NCI-H1048 (cell line): ENCODE measurements at regions not wholly inside any gene's neighbourhood (a gene's known extent, or its start where the extent isn't known, plus 50 kb on each side); places are given as distances from the start of the nearest gene placed in this dataset.

Experiments
- DNase-seq: peaks from one replicate; lab custom pipeline; 2025; lab: John Stamatoyannopoulos, UW

- DNase-seq, result no peak
Measured at GRCh38 chr5:87051502-87052113, 216.1 kb upstream of the RASA1 start.

GRCh38 chr5:87053146-87053545, 214.5 kb upstream of the RASA1 start:
- DNase-seq, result no peak

- no peak for DNase-seq
Measured at GRCh38 chr5:87054821-87055220, 212.9 kb upstream of the RASA1 start.

DNA sequence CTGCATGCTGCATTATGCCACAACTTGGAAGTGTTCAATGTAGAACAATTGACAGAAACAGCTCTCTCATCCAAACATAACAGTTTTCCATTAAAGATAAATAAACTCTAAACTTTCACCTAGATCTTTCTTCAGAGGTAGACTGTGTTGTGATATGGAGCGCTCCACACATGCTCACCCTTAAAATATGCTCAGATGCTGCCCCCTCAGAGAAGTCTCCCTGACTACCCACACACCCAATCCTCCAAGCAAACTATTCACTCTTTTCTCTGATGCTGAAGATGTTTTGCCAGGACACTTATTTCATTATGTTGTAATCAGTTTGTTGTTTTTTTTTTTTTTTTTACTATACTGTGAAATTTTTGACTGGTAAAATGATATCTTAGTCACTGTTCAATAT, 206.6 kb upstream of the RASA1 start:
- DNase-seq, result no peak

- no peak for DNase-seq
Measured at GRCh38 chr5:87069311-87069710, 198.4 kb upstream of the RASA1 start.

- DNase-seq, result no peak
Measured at GRCh38 chr5:87069974-87070608, 197.6 kb upstream of the RASA1 start.

GRCh38 chr5:87074072-87074471, 193.6 kb upstream of the RASA1 start:
- no peak for DNase-seq

GRCh38 chr5:87074934-87075541, 192.6 kb upstream of the RASA1 start:
- no peak for DNase-seq

GRCh38 chr5:87076411-87076810, 191.3 kb upstream of the RASA1 start:
- no peak for DNase-seq

DNA sequence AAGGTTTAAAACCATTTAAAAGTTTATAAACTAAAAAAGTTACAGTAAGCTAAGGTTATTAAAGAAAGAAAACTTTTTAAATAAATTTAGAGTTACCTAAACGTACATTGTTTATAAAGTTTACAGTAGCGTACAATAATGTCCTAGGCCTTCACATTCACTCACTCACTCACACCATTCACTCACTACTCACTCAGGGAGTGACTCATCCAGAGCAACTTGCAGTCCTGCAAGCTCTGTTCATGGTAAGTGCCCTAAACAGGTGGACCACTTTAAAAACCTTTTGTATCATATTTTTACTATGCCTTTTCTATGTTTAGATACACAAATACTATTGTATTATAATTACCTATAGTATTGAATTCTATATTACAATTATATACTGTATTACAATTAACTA, 190.8 kb upstream of the RASA1 start:
- no peak for DNase-seq

DNA sequence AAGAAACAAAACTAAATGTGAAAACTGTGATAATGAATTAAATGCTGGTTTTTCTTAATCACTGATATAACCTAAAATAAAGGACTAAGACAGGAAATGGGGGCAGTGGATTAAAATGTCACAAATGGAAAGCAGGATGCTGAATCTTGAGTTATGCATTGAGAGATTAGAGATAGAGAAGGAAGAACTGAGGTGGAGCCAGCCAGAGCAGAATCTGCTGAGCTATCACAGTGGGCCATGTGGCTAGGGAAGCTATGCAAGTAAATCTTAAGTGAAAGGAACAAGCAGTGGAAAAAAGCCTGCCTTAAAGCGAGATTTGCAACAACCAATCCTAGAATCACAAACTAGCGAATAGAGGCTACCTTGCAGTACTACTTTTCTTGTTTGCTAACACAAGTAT, 188.5 kb upstream of the RASA1 start:
- DNase-seq, result no peak

GRCh38 chr5:87081016-87081415, 186.7 kb upstream of the RASA1 start:
- no peak for DNase-seq

GRCh38 chr5:87081511-87082372, 185.9 kb upstream of the RASA1 start:
- DNase-seq, result no peak

GRCh38 chr5:87094347-87094746, 173.3 kb upstream of the RASA1 start:
- no peak for DNase-seq

GRCh38 chr5:87094833-87095232, 172.8 kb upstream of the RASA1 start:
- no peak for DNase-seq

DNA sequence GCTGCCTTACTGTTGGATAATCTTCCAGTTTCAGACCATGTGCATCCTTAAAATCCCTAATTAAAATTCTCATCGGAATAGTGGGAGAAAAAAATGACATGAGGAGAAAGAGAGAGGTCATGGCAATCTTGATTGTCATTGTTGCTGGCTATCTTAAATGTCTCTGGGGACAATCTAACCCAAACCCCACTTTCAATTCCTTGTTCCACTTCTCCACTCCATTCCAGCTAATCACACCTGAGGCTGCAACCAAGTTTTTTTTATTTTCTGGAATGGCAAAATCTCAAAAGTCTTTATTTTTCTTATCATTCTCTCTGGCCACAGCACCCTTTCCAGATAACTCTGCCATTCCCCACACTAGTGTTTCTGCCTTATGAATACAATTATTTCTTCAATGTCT, 171.9 kb upstream of the RASA1 start:
- no peak for DNase-seq

- no peak for DNase-seq
Measured at GRCh38 chr5:87097664-87098063, 170.0 kb upstream of the RASA1 start.

DNA sequence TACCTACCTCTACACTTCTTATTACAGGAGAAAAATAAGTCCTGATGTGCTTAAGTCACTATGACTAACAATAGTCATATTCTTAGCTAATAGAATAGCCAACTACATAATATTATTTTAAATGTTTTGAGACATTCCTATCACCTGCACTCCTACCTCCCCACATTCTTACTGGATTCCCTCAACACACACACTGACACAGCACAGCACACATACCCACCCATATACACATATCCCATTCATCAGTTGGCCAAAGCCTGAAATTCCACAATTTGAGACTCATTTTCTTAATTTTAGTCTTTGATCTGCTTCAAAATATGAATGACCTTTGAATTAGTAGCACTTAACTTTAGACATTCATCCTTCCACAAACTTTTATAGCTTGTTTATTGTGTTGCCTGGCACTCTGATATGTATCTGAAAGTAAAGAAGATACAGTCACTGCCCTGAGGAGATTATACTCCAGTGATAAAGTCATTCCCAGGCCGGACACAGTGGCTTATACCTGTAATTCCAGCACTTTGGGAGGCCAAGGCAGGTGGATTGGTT, 168.3 kb upstream of the RASA1 start:
- DNase-seq, result no peak

GRCh38 chr5:87099968-87100367, 167.7 kb upstream of the RASA1 start:
- DNase-seq, result no peak

DNA sequence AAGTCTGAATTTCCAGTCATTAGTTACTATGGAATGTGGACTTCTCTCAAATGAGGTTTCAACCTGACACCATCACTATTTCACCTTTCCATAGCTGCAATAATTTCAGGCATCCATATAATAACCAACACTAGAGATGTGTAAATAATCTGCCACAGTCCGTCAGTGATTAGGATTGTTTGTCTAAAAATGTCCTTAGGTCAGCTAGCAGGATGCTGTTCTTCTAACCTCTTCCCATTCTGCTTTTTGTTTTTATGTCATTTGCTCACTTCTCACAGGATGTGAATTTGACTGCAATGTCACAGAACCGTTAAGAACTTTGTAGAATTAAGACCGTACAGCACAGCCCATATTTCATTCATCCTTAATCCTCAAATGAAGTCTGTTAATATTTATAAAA, 166.4 kb upstream of the RASA1 start:
- DNase-seq, result no peak

GRCh38 chr5:87102841-87103240, 164.8 kb upstream of the RASA1 start:
- DNase-seq, result no peak

DNA sequence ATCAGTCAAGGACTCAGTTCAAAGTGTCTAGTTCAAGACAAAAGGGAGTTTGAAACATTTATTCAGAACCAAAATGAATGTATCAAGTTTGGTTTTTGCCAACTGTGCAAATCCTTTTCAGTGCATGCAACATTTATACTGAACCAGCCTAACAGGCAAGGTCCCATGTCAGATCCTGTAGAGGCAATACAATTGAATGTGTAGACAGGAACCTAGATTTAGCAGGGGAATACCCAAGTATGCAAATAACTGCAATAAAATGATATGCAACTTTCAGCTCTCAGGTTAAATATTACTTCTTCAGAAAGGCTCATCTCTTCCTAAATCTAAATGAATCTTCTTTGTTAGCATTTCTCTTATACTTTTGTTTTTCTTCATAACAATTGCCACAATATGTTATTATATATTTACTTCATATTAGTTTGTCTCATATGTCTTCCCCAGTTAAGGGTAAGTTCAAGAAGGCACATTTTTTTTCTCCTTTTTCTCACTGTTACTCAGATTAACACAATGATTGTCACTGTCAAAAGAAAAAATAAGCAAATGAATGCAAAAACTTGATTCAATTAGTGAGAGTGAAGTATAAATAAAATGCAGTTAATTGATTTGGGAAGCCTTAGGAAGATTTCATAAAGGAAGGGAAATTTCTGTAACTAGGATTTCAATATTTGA, 163.9 kb upstream of the RASA1 start:
- no peak for DNase-seq
